Activated T-cell treated with anti-CD3 and anti-CD28 coated beads, Interleukin-2, amount 50 U/mL, for 4 hours (primary cell): ENCODE measurements at regions not wholly inside any gene's neighbourhood (a gene's known extent, or its start where the extent isn't known, plus 50 kb on each side); places are given as distances from the start of the nearest gene placed in this dataset.

Source experiments
- ATAC-seq, 2 donors: fragments of 200-7000 bp; cut with Tn5 transposase; one replicate each; pipeline ENCODE4 v1.10.0; 2021
- DNase-seq: peaks from one replicate; pipeline ENCODE4 v3.0.0-alpha.2; 2020
- H3K27me3 Mint-ChIP-seq: one replicate; pipeline ENCODE4 v1.8.0; 2021; ENCODE audit warnings: low read depth, mixed read lengths
- H3K36me3 Mint-ChIP-seq: one replicate; pipeline ENCODE4 v1.8.0; 2022; ENCODE audit warnings: mixed read lengths; ENCODE audit not compliant: insufficient read depth
- H3K4me1 Mint-ChIP-seq: one replicate; pipeline ENCODE4 v1.8.0; 2021; ENCODE audit warnings: low read depth, mixed read lengths
- H3K4me3 Mint-ChIP-seq: one replicate; pipeline ENCODE4 v1.8.0; 2021; ENCODE audit warnings: mild to moderate bottlenecking, moderate library complexity, mixed read lengths
- H3K9me3 Mint-ChIP-seq: one replicate; pipeline ENCODE4 v1.8.0; 2021; ENCODE audit warnings: mixed read lengths

- peaks cover 6% of the 10 kb centered on the region for H3K9me3 Mint-ChIP-seq
Measured at GRCh38 chr2:225207471-225207870, 165.2 kb upstream of the DOCK10 start.

GRCh38 chr2:225207043-225207442 is 164.8 kb upstream of the DOCK10 start:
- no peaks in the 10 kb centered on the region for H3K36me3 Mint-ChIP-seq
- ATAC-seq: no peak
- peaks cover 7% of the 10 kb centered on the region for H3K27me3 Mint-ChIP-seq
- H3K9me3 Mint-ChIP-seq: peaks cover 6% of the 10 kb centered on the region
- no peaks in the 10 kb centered on the region for H3K4me1 Mint-ChIP-seq
- H3K4me3 Mint-ChIP-seq: no peak overlapping the region
- DNase-seq: no peak

More at GRCh38 chr2:225207471-225207870, 165.2 kb upstream of the DOCK10 start:
- ATAC-seq (no peak), DNase-seq (no peak)
- Mint-ChIP-seq H3K27me3 (peaks cover 8% of the 10 kb centered on the region), H3K4me3 (no peak overlapping the region), H3K36me3 (no peaks in the 10 kb centered on the region), H3K4me1 (no peaks in the 10 kb centered on the region)

- H3K4me1 Mint-ChIP-seq: no peaks in the 10 kb centered on the region
- H3K36me3 Mint-ChIP-seq: no peaks in the 10 kb centered on the region
- no peak overlapping the region for H3K4me3 Mint-ChIP-seq
- ATAC-seq (no peak), DNase-seq (no peak)
- H3K9me3 Mint-ChIP-seq: no peaks in the 10 kb centered on the region
- H3K27me3 Mint-ChIP-seq: no peaks in the 10 kb centered on the region
Measured at GRCh38 chr2:225196579-225196978, 154.3 kb upstream of the DOCK10 start.

GRCh38 chr2:225192869-225193268 is 150.6 kb upstream of the DOCK10 start:
- Mint-ChIP-seq H3K4me1 (no peaks in the 10 kb centered on the region), H3K4me3 (no peak overlapping the region), H3K27me3 (peaks cover 6% of the 10 kb centered on the region), H3K9me3 (no peaks in the 10 kb centered on the region), H3K36me3 (no peaks in the 10 kb centered on the region)
- ATAC-seq (no peak), DNase-seq (no peak)

- Mint-ChIP-seq H3K27me3 (peaks cover 6% of the 10 kb centered on the region), H3K9me3 (no peaks in the 10 kb centered on the region), H3K4me3 (no peak overlapping the region), H3K4me1 (no peaks in the 10 kb centered on the region), H3K36me3 (no peaks in the 10 kb centered on the region)
- ATAC-seq: no peak
- DNase-seq: no peak
Measured at GRCh38 chr2:225190987-225191386, 148.7 kb upstream of the DOCK10 start.

GRCh38 chr2:225184948-225185347 is 142.7 kb upstream of the DOCK10 start:
- H3K4me1 Mint-ChIP-seq: peaks cover 16% of the 10 kb centered on the region
- peaks cover 6% of the 10 kb centered on the region for H3K27me3 Mint-ChIP-seq
- DNase-seq (no peak), ATAC-seq (no peak)
- H3K4me3 Mint-ChIP-seq: no peak overlapping the region
- H3K36me3 Mint-ChIP-seq: no peaks in the 10 kb centered on the region
- no peaks in the 10 kb centered on the region for H3K9me3 Mint-ChIP-seq

- peaks cover 16% of the 10 kb centered on the region for H3K4me1 Mint-ChIP-seq
- H3K27me3 Mint-ChIP-seq: no peaks in the 10 kb centered on the region
- H3K36me3 Mint-ChIP-seq: no peaks in the 10 kb centered on the region
- H3K4me3 Mint-ChIP-seq: no peak overlapping the region
- no peaks in the 10 kb centered on the region for H3K9me3 Mint-ChIP-seq
- no peak for ATAC-seq
- no peak for DNase-seq
Measured at GRCh38 chr2:225182126-225182525, 139.9 kb upstream of the DOCK10 start.

GRCh38 chr2:225177098-225177497 is 134.8 kb upstream of the DOCK10 start:
- no peak for DNase-seq
- H3K4me3 Mint-ChIP-seq: no peak overlapping the region
- H3K27me3 Mint-ChIP-seq: no peaks in the 10 kb centered on the region
- ATAC-seq: no peak
- no peaks in the 10 kb centered on the region for H3K4me1 Mint-ChIP-seq
- H3K36me3 Mint-ChIP-seq: no peaks in the 10 kb centered on the region
- no peaks in the 10 kb centered on the region for H3K9me3 Mint-ChIP-seq

- Mint-ChIP-seq H3K4me3 (no peak overlapping the region), H3K9me3 (no peaks in the 10 kb centered on the region), H3K27me3 (no peaks in the 10 kb centered on the region), H3K4me1 (no peaks in the 10 kb centered on the region), H3K36me3 (no peaks in the 10 kb centered on the region)
- ATAC-seq (no peak), DNase-seq (no peak)
Measured at GRCh38 chr2:225173909-225174308, 131.6 kb upstream of the DOCK10 start.

GRCh38 chr2:225171350-225171749 is 129.1 kb upstream of the DOCK10 start:
- DNase-seq (no peak), ATAC-seq (no peak)
- no peak overlapping the region for H3K4me3 Mint-ChIP-seq
- no peaks in the 10 kb centered on the region for H3K9me3 Mint-ChIP-seq
- no peaks in the 10 kb centered on the region for H3K4me1 Mint-ChIP-seq
- H3K27me3 Mint-ChIP-seq: no peaks in the 10 kb centered on the region
- no peaks in the 10 kb centered on the region for H3K36me3 Mint-ChIP-seq

GRCh38 chr2:225170162-225170561 is 127.9 kb upstream of the DOCK10 start:
- Mint-ChIP-seq H3K36me3 (no peaks in the 10 kb centered on the region), H3K4me3 (no peak overlapping the region), H3K27me3 (no peaks in the 10 kb centered on the region), H3K4me1 (no peaks in the 10 kb centered on the region), H3K9me3 (no peaks in the 10 kb centered on the region)
- DNase-seq (no peak), ATAC-seq (no peak)

GRCh38 chr2:225169396-225169795 is 127.1 kb upstream of the DOCK10 start:
- DNase-seq (no peak), ATAC-seq (no peak)
- Mint-ChIP-seq H3K4me3 (no peak overlapping the region), H3K27me3 (no peaks in the 10 kb centered on the region), H3K36me3 (no peaks in the 10 kb centered on the region), H3K9me3 (no peaks in the 10 kb centered on the region), H3K4me1 (no peaks in the 10 kb centered on the region)

- H3K4me3 Mint-ChIP-seq: no peak overlapping the region
- no peaks in the 10 kb centered on the region for H3K9me3 Mint-ChIP-seq
- H3K27me3 Mint-ChIP-seq: no peaks in the 10 kb centered on the region
- no peaks in the 10 kb centered on the region for H3K4me1 Mint-ChIP-seq
- ATAC-seq: no peak
- DNase-seq: no peak
- no peaks in the 10 kb centered on the region for H3K36me3 Mint-ChIP-seq
Measured at GRCh38 chr2:225165052-225165451, 122.8 kb upstream of the DOCK10 start.

- Mint-ChIP-seq H3K4me3 (no peak overlapping the region), H3K4me1 (no peaks in the 10 kb centered on the region), H3K36me3 (no peaks in the 10 kb centered on the region), H3K27me3 (no peaks in the 10 kb centered on the region), H3K9me3 (no peaks in the 10 kb centered on the region)
- DNase-seq (no peak), ATAC-seq (no peak)
Measured at GRCh38 chr2:225164401-225165050, 122.3 kb upstream of the DOCK10 start.

GRCh38 chr2:225158360-225158759 is 116.1 kb upstream of the DOCK10 start:
- ATAC-seq (no peak), DNase-seq (no peak)
- peaks cover 8% of the 10 kb centered on the region for H3K9me3 Mint-ChIP-seq
- H3K27me3 Mint-ChIP-seq: no peaks in the 10 kb centered on the region
- no peaks in the 10 kb centered on the region for H3K4me1 Mint-ChIP-seq
- no peak overlapping the region for H3K4me3 Mint-ChIP-seq
- H3K36me3 Mint-ChIP-seq: no peaks in the 10 kb centered on the region
